ENCODE measurements at regions not wholly inside any gene's neighbourhood (a gene's known extent, or its start where the extent isn't known, plus 50 kb on each side); places are given as distances from the start of the nearest gene placed in this dataset.

- Histone ChIP-seq H3K36me3 (ENCODE audit: control insufficient read depth, low read length) (no peaks in the 10 kb centered on the region), H3K4me1 (ENCODE audit: control insufficient read depth, low read length) (peaks cover 58% of the 10 kb centered on the region), H3K4me3 (ENCODE audit: low read length) (peak overlapping the region; percentile 75), H3K79me2 (ENCODE audit: control insufficient read depth, low read length) (no peaks in the 10 kb centered on the region), H3K4me2 (ENCODE audit: low read length) (peak overlapping the region; percentile 91), H4K20me1 (ENCODE audit: control insufficient read depth, insufficient read depth, low read depth, low read length) (no peaks in the 10 kb centered on the region), H3F3A (ENCODE audit: control insufficient read depth, insufficient read depth) (peaks cover 12% of the 10 kb centered on the region), H3K27ac (ENCODE audit: low read depth, low read length) (peak overlapping the region; percentile 53), H3K27me3 (ENCODE audit: control insufficient read depth, low read length) (no peaks in the 10 kb centered on the region), H3K9me3 (ENCODE audit: control insufficient read depth, insufficient read depth, low read length) (no peaks in the 10 kb centered on the region), H3K9me2 (replicated peaks; ENCODE audit: control insufficient read depth, low read length) (no peaks in the 10 kb centered on the region)
- TF ChIP-seq CTCF (IDR thresholded peaks at IDR 0.05; ENCODE audit: low read depth, low read length, poor library complexity, severe bottlenecking), result no peak
- no peak for TF ChIP-seq EZH2phosphoT487 (IDR thresholded peaks at IDR 0.05; ENCODE audit: borderline replicate concordance, low read length)
Observed at GRCh38 chr13:74288361-74288911, 154.2 kb upstream of the KLF12 start.

- Histone ChIP-seq H3K4me2 (ENCODE audit: low read length) (peak overlapping the region; percentile 91), H4K20me1 (ENCODE audit: control insufficient read depth, insufficient read depth, low read depth, low read length) (no peaks in the 10 kb centered on the region), H3K9me3 (ENCODE audit: control insufficient read depth, insufficient read depth, low read length) (no peaks in the 10 kb centered on the region), H3K36me3 (ENCODE audit: control insufficient read depth, low read length) (no peaks in the 10 kb centered on the region), H3K79me2 (ENCODE audit: control insufficient read depth, low read length) (no peaks in the 10 kb centered on the region), H3K4me1 (ENCODE audit: control insufficient read depth, low read length) (peaks cover 58% of the 10 kb centered on the region), H3K4me3 (ENCODE audit: low read length) (peak overlapping the region; percentile 75), H3F3A (ENCODE audit: control insufficient read depth, insufficient read depth) (peaks cover 12% of the 10 kb centered on the region), H3K27ac (ENCODE audit: low read depth, low read length) (peak overlapping the region; percentile 77), H3K27me3 (ENCODE audit: control insufficient read depth, low read length) (no peaks in the 10 kb centered on the region), H3K9me2 (replicated peaks; ENCODE audit: control insufficient read depth, low read length) (no peaks in the 10 kb centered on the region)
- TF ChIP-seq CTCF (IDR thresholded peaks at IDR 0.05; ENCODE audit: low read depth, low read length, poor library complexity, severe bottlenecking) (no peak), EZH2phosphoT487 (IDR thresholded peaks at IDR 0.05; ENCODE audit: borderline replicate concordance, low read length) (no peak)
Observed at GRCh38 chr13:74287724-74288169, 153.5 kb upstream of the KLF12 start.

GRCh38 chr13:74280795-74281490 lies 146.7 kb upstream of the KLF12 start:
- H4K20me1 ChIP-seq (ENCODE audit: control insufficient read depth, insufficient read depth, low read depth, low read length), result no peaks in the 10 kb centered on the region
- no peak overlapping the region for H3K27ac ChIP-seq (ENCODE audit: low read depth, low read length)
- no peaks in the 10 kb centered on the region for H3K36me3 ChIP-seq (ENCODE audit: control insufficient read depth, low read length)
- no peaks in the 10 kb centered on the region for H3K79me2 ChIP-seq (ENCODE audit: control insufficient read depth, low read length)
- no peak for TF ChIP-seq CTCF (IDR thresholded peaks at IDR 0.05; ENCODE audit: low read depth, low read length, poor library complexity, severe bottlenecking)
- no peak for TF ChIP-seq EZH2phosphoT487 (IDR thresholded peaks at IDR 0.05; ENCODE audit: borderline replicate concordance, low read length)
- H3K9me3 ChIP-seq (ENCODE audit: control insufficient read depth, insufficient read depth, low read length), result no peaks in the 10 kb centered on the region
- H3K27me3 ChIP-seq (ENCODE audit: control insufficient read depth, low read length), result no peaks in the 10 kb centered on the region
- no peak overlapping the region for H3K4me2 ChIP-seq (ENCODE audit: low read length)
- H3K4me1 ChIP-seq (ENCODE audit: control insufficient read depth, low read length), result peaks cover 3% of the 10 kb centered on the region
- H3F3A ChIP-seq (ENCODE audit: control insufficient read depth, insufficient read depth), result no peaks in the 10 kb centered on the region
- no peak overlapping the region for H3K4me3 ChIP-seq (ENCODE audit: low read length)
- H3K9me2 ChIP-seq (replicated peaks; ENCODE audit: control insufficient read depth, low read length), result no peaks in the 10 kb centered on the region
